GM12892 (cell line): ENCODE measurements at regions not wholly inside any gene's neighbourhood (a gene's known extent, or its start where the extent isn't known, plus 50 kb on each side); places are given as distances from the start of the nearest gene placed in this dataset.

Experiments
- DNase-seq: peaks from one replicate; pipeline ENCODE4 v3.0.0; 2011; ENCODE audit not compliant: insufficient read length
- FAIRE-seq: peaks from 2 replicates; lab custom pipeline; 2011; peaks lifted over from hg19 to GRCh38; lab: Jason Lieb, UNC
- POLR2A ChIP-seq: IDR thresholded peaks from 2 replicates; pipeline ENCODE4 v1.6.1; 2011; ENCODE audit warnings: low read depth, low read length, control low read depth
- POLR2AphosphoS5 ChIP-seq: IDR thresholded peaks from 2 replicates; pipeline ENCODE4 v1.6.1; 2011; ENCODE audit warnings: low read depth, low read length, control low read depth
- TAF1 ChIP-seq: IDR thresholded peaks from 2 replicates; pipeline ENCODE4 v1.6.1; 2011; ENCODE audit warnings: low read depth, mild to moderate bottlenecking, control low read depth, low read length, borderline replicate concordance

- TF ChIP-seq POLR2AphosphoS5 = no peak
- TF ChIP-seq POLR2A = no peak
- no peak for TF ChIP-seq TAF1
- FAIRE-seq (no peak), DNase-seq (no peak)
Observed at GRCh38 chr5:3684771-3685354, 89.2 kb downstream of the IRX1 start.

GRCh38 chr5:3694819-3695218, 99.2 kb downstream of the IRX1 start:
- TF ChIP-seq POLR2A = no peak
- no peak for TF ChIP-seq POLR2AphosphoS5
- TF ChIP-seq TAF1 = no peak
- DNase-seq (no peak), FAIRE-seq (no peak)

GRCh38 chr5:3695818-3696217, 100.2 kb downstream of the IRX1 start:
- TF ChIP-seq TAF1 (no peak), POLR2AphosphoS5 (no peak), POLR2A (no peak)
- DNase-seq (no peak), FAIRE-seq (no peak)

- DNase-seq (no peak), FAIRE-seq (no peak)
- TF ChIP-seq POLR2A = no peak
- TF ChIP-seq TAF1 = no peak
- no peak for TF ChIP-seq POLR2AphosphoS5
Observed at GRCh38 chr5:3698412-3698811, 102.8 kb downstream of the IRX1 start.

- DNase-seq (no peak), FAIRE-seq (no peak)
- no peak for TF ChIP-seq POLR2AphosphoS5
- TF ChIP-seq POLR2A = no peak
- no peak for TF ChIP-seq TAF1
Observed at GRCh38 chr5:3701694-3702093, 106.1 kb downstream of the IRX1 start.

GRCh38 chr5:3704661-3705060, 109.0 kb downstream of the IRX1 start:
- no peak for DNase-seq
- FAIRE-seq = no peak
- TF ChIP-seq POLR2AphosphoS5 (no peak), TAF1 (no peak), POLR2A (no peak)

GRCh38 chr5:3709068-3709716, 113.6 kb downstream of the IRX1 start:
- TF ChIP-seq POLR2A = no peak
- DNase-seq (no peak), FAIRE-seq (no peak)

- TF ChIP-seq POLR2AphosphoS5 = no peak
- TF ChIP-seq POLR2A = no peak
- TF ChIP-seq TAF1 = no peak
- DNase-seq (no peak), FAIRE-seq (no peak)
Observed at GRCh38 chr5:3709717-3710348, 114.2 kb downstream of the IRX1 start.

GRCh38 chr5:3715062-3715461, 119.4 kb downstream of the IRX1 start:
- DNase-seq = no peak
- TF ChIP-seq POLR2AphosphoS5 (no peak), TAF1 (no peak)
- no peak for FAIRE-seq

- DNase-seq = no peak
- no peak for FAIRE-seq
Observed at GRCh38 chr5:3729631-3730030, 134.0 kb downstream of the IRX1 start.

GRCh38 chr5:3734632-3735031, 139.0 kb downstream of the IRX1 start:
- no peak for FAIRE-seq
- no peak for TF ChIP-seq TAF1
- no peak for TF ChIP-seq POLR2AphosphoS5
- TF ChIP-seq POLR2A = no peak
- no peak for DNase-seq

More at GRCh38 chr5:3729631-3730030, 134.0 kb downstream of the IRX1 start:
- TF ChIP-seq POLR2AphosphoS5 (no peak), TAF1 (no peak), POLR2A (no peak)

GRCh38 chr5:3736466-3736865, 140.8 kb downstream of the IRX1 start:
- FAIRE-seq (no peak), DNase-seq (no peak)
- TF ChIP-seq POLR2AphosphoS5 (no peak), TAF1 (no peak), POLR2A (no peak)
